Astrocyte (in vitro differentiated cells and primary cell): ENCODE measurements at regions not wholly inside any gene's neighbourhood (a gene's known extent, or its start where the extent isn't known, plus 50 kb on each side); places are given as distances from the start of the nearest gene placed in this dataset.

Experiments
- DNase-seq: peaks from one replicate; pipeline ENCODE4 v3.0.0-alpha.2; 2010; ENCODE audit warnings: low read depth
- FAIRE-seq: peaks from 2 replicates; lab custom pipeline; 2011; peaks lifted over from hg19 to GRCh38; lab: Jason Lieb, UNC
- H2AFZ ChIP-seq: 2 replicates; pipeline ENCODE4 v1.6.0; 2012; ENCODE audit warnings: low read depth, low read length, inconsistent platforms
- H3K27ac ChIP-seq: 2 replicates; pipeline ENCODE4 v1.5.1; 2011; ENCODE audit warnings: low read depth, low read length, inconsistent platforms
- H3K27me3 ChIP-seq: 2 replicates; pipeline ENCODE4 v1.6.0; 2011; ENCODE audit warnings: low read length, inconsistent platforms; ENCODE audit not compliant: insufficient read depth
- H3K36me3 ChIP-seq: 2 replicates; pipeline ENCODE4 v1.5.1; 2011; ENCODE audit warnings: low read length, inconsistent platforms; ENCODE audit not compliant: insufficient read depth
- H3K4me1 ChIP-seq: 2 replicates; pipeline ENCODE4 v1.5.1; 2011; ENCODE audit warnings: low read length, inconsistent platforms; ENCODE audit not compliant: insufficient read depth
- H3K4me2 ChIP-seq: 2 replicates; pipeline ENCODE4 v1.6.0; 2012; ENCODE audit warnings: low read length, inconsistent platforms
- H3K4me3 ChIP-seq: 2 replicates; pipeline ENCODE4 v1.5.1; 2011; ENCODE audit warnings: low read depth, mild to moderate bottlenecking, low read length, inconsistent platforms; ENCODE audit not compliant: insufficient read depth
- H3K79me2 ChIP-seq: 2 replicates; pipeline ENCODE4 v1.6.0; 2012; ENCODE audit warnings: mild to moderate bottlenecking, low read length, inconsistent platforms; ENCODE audit not compliant: insufficient read depth
- H3K9ac ChIP-seq: 2 replicates; pipeline ENCODE4 v1.6.0; 2012; ENCODE audit warnings: mild to moderate bottlenecking, low read length, inconsistent platforms
- H3K9me3 ChIP-seq: 2 replicates; pipeline ENCODE4 v1.5.1; 2012; ENCODE audit warnings: low read depth, mild to moderate bottlenecking, low read length, inconsistent platforms; ENCODE audit not compliant: insufficient read depth
- H4K20me1 ChIP-seq: 2 replicates; pipeline ENCODE4 v1.6.0; 2012; ENCODE audit warnings: low read length, inconsistent platforms; ENCODE audit not compliant: insufficient read depth
- H3K27ac Mint-ChIP-seq: one replicate; pipeline ENCODE4 v1.8.0; 2021; ENCODE audit warnings: mild to moderate bottlenecking, mixed read lengths; ENCODE audit not compliant: unreplicated experiment
- H3K27me3 Mint-ChIP-seq: one replicate; pipeline ENCODE4 v1.8.0; 2021; ENCODE audit warnings: low read depth, mixed read lengths; ENCODE audit not compliant: unreplicated experiment
- H3K36me3 Mint-ChIP-seq: one replicate; pipeline ENCODE4 v1.8.0; 2021; ENCODE audit warnings: low read depth, mixed read lengths; ENCODE audit not compliant: unreplicated experiment
- H3K4me1 Mint-ChIP-seq: one replicate; pipeline ENCODE4 v1.8.0; 2021; ENCODE audit warnings: low read depth, mixed read lengths; ENCODE audit not compliant: unreplicated experiment
- H3K4me3 Mint-ChIP-seq: one replicate; pipeline ENCODE4 v1.8.0; 2021; ENCODE audit warnings: mild to moderate bottlenecking, moderate library complexity, mixed read lengths; ENCODE audit not compliant: unreplicated experiment
- H3K9me3 Mint-ChIP-seq: one replicate; pipeline ENCODE4 v1.8.0; 2021; ENCODE audit warnings: mild to moderate bottlenecking, mixed read lengths; ENCODE audit not compliant: unreplicated experiment
- EZH2 ChIP-seq: IDR thresholded peaks from 2 replicates; pipeline ENCODE4 v1.6.1; 2012; ENCODE audit warnings: mild to moderate bottlenecking, low read length, inconsistent platforms; ENCODE audit not compliant: insufficient read depth
- TF ChIP-seq, protein P1 (sequence below): IDR thresholded peaks from 2 replicates; pipeline ENCODE4 v1.5.1; 2011; ENCODE audit warnings: low read depth, mild to moderate bottlenecking, inconsistent platforms, low read length, moderate library complexity; ENCODE audit not compliant: insufficient read depth

DNA sequence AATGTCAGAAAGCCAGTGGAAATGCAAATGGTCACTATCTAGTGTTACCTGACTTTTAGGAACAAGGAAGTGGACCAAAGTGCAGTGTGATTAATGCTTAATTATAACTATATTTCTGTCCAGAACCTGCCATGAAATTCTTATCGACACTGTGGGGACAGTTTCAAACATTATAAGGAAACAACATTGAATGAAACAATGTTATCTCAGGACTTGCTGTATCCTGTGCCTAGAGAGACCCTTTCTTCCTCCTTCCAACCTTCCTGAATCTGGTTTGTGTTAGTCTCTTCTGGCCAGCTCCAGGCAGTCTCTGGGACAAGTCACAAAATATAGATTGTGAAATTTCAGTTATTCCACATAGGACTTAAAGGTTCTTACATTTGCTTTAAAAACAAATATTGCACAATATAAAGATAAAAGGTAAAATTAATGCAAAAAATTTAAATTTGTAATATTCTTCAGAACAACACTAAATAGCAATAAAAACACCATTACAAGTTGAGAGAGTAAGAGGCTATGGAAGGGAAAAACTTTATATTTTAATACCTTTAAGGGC lies 203.4 kb downstream of the ZNF674 start:
- no peaks in the 10 kb centered on the region for H4K20me1 ChIP-seq
- FAIRE-seq (no peak), DNase-seq (no peak)
- no peaks in the 10 kb centered on the region for H3K79me2 ChIP-seq
- no peaks in the 10 kb centered on the region for H3K36me3 ChIP-seq
- H3K4me3 Mint-ChIP-seq, result no peak overlapping the region
- no peak overlapping the region for H3K27ac Mint-ChIP-seq
- H3K9me3 Mint-ChIP-seq, result no peaks in the 10 kb centered on the region
- TF ChIP-seq, protein P1, sequence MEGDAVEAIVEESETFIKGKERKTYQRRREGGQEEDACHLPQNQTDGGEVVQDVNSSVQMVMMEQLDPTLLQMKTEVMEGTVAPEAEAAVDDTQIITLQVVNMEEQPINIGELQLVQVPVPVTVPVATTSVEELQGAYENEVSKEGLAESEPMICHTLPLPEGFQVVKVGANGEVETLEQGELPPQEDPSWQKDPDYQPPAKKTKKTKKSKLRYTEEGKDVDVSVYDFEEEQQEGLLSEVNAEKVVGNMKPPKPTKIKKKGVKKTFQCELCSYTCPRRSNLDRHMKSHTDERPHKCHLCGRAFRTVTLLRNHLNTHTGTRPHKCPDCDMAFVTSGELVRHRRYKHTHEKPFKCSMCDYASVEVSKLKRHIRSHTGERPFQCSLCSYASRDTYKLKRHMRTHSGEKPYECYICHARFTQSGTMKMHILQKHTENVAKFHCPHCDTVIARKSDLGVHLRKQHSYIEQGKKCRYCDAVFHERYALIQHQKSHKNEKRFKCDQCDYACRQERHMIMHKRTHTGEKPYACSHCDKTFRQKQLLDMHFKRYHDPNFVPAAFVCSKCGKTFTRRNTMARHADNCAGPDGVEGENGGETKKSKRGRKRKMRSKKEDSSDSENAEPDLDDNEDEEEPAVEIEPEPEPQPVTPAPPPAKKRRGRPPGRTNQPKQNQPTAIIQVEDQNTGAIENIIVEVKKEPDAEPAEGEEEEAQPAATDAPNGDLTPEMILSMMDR, result no peak
- no peak for TF ChIP-seq EZH2
- H3K4me3 ChIP-seq, result no peak overlapping the region
- H3K9me3 ChIP-seq, result no peaks in the 10 kb centered on the region
- no peaks in the 10 kb centered on the region for H3K4me1 Mint-ChIP-seq
- H3K27ac ChIP-seq, result no peak overlapping the region
- no peaks in the 10 kb centered on the region for H3K36me3 Mint-ChIP-seq
- H3K4me2 ChIP-seq, result no peak overlapping the region
- H3K9ac ChIP-seq, result no peak overlapping the region
- H3K27me3 Mint-ChIP-seq, result no peaks in the 10 kb centered on the region
- H3K27me3 ChIP-seq, result no peaks in the 10 kb centered on the region
- H3K4me1 ChIP-seq, result no peaks in the 10 kb centered on the region
- no peak overlapping the region for H2AFZ ChIP-seq

GRCh38 chrX:46340696-46341095 lies 204.5 kb downstream of the ZNF674 start:
- no peaks in the 10 kb centered on the region for H3K27me3 ChIP-seq
- Mint-ChIP-seq H3K36me3 (no peaks in the 10 kb centered on the region), H3K4me3 (no peak overlapping the region), H3K27me3 (no peaks in the 10 kb centered on the region), H3K27ac (no peak overlapping the region), H3K9me3 (peaks cover 3% of the 10 kb centered on the region), H3K4me1 (no peaks in the 10 kb centered on the region)
- TF ChIP-seq, protein P1, result no peak
- TF ChIP-seq EZH2, result no peak
- H3K36me3 ChIP-seq, result no peaks in the 10 kb centered on the region
- H2AFZ ChIP-seq, result no peak overlapping the region
- no peak overlapping the region for H3K9ac ChIP-seq
- no peaks in the 10 kb centered on the region for H4K20me1 ChIP-seq
- H3K4me2 ChIP-seq, result no peak overlapping the region
- no peak overlapping the region for H3K4me3 ChIP-seq
- H3K27ac ChIP-seq, result no peak overlapping the region
- no peaks in the 10 kb centered on the region for H3K9me3 ChIP-seq
- FAIRE-seq (no peak), DNase-seq (no peak)
- no peaks in the 10 kb centered on the region for H3K4me1 ChIP-seq
- H3K79me2 ChIP-seq, result no peaks in the 10 kb centered on the region

DNA sequence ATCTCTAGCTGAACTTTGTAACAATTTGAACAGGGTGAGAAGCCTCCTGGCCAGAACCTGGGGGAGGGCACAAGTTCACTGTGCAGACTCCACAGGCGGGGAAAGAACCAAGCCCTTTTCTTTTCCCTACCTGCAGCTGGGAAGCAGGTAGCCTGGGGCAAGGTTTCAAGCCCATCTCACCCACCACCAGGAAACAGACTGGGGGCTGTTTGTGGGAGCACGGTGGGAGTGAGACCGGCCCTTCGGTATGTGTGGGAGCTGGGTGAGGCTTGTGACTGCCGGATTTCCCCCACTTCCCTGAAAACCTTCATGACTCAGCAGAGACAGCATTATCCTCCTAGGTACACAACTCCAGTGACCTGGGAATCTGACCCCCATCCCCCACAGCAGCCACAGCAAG lies 211.7 kb downstream of the ZNF674 start:
- no peaks in the 10 kb centered on the region for H3K27me3 Mint-ChIP-seq
- H4K20me1 ChIP-seq, result no peaks in the 10 kb centered on the region
- H3K36me3 Mint-ChIP-seq, result peaks cover 2% of the 10 kb centered on the region
- H3K4me3 ChIP-seq, result no peak overlapping the region
- no peak overlapping the region for H3K9ac ChIP-seq
- no peak for FAIRE-seq
- no peak overlapping the region for H3K4me3 Mint-ChIP-seq
- no peaks in the 10 kb centered on the region for H3K36me3 ChIP-seq
- no peaks in the 10 kb centered on the region for H3K27me3 ChIP-seq
- no peak overlapping the region for H3K4me2 ChIP-seq
- H3K27ac Mint-ChIP-seq, result peak overlapping the region; percentile 83
- H3K79me2 ChIP-seq, result no peaks in the 10 kb centered on the region
- peaks cover 14% of the 10 kb centered on the region for H3K4me1 Mint-ChIP-seq
- DNase-seq, result no peak
- no peaks in the 10 kb centered on the region for H3K9me3 ChIP-seq
- H3K27ac ChIP-seq, result no peak overlapping the region
- TF ChIP-seq, protein P1, result no peak
- no peak for TF ChIP-seq EZH2
- peaks cover 4% of the 10 kb centered on the region for H3K9me3 Mint-ChIP-seq
- H2AFZ ChIP-seq, result no peak overlapping the region
- no peaks in the 10 kb centered on the region for H3K4me1 ChIP-seq
